ENCODE measurements at regions not wholly inside any gene's neighbourhood (a gene's known extent, or its start where the extent isn't known, plus 50 kb on each side); places are given as distances from the start of the nearest gene placed in this dataset.

DNA sequence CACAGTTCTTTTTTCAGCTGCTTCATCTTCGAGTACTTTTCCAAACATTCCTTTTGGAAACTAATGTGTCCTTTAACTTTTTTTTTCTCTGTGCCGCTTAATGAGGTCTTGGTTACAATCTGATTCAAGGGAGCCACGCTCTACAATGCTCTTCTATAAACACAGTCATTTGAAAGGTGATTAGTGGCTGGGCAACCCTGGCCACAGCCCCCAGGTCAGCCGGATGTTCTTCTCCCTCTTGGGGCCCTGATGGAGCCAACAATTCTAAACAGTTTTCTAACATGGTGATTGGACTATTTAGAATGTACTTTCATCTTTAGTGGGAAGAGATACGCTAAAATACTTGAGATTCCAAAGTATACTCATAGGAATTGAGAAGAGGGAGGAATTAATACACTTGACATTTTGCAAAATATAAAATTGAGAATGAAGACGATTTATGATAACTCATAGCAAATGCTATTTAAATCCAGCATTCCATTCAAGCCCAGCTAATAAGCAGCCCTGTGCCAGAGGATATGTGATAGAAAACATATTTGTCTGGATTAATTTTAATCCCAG lies 83.7 kb upstream of the MBOAT2 start:
- peaks cover under 1 to 3% (median 3%) of the 10 kb centered on the region in 3 donors for H3K4me1 Mint-ChIP-seq
- no peaks in the 10 kb centered on the region for H3K27me3 Mint-ChIP-seq
- no peak overlapping the region for H3K4me3 Mint-ChIP-seq
- no peaks in the 10 kb centered on the region for H3K36me3 Mint-ChIP-seq
- H3K9me3 Mint-ChIP-seq, result peaks cover 4 to 6% (median 5%) of the 10 kb centered on the region in 3 donors
- H3K27ac Mint-ChIP-seq, result no peak overlapping the region

GRCh38 chr2:9086465-9086864 lies 83.0 kb upstream of the MBOAT2 start:
- Mint-ChIP-seq H3K27me3 (no peaks in the 10 kb centered on the region), H3K4me3 (no peak overlapping the region), H3K4me1 (no peaks in the 10 kb centered on the region), H3K9me3 (peaks cover 4 to 12% (median 8%) of the 10 kb centered on the region in 3 donors), H3K36me3 (no peaks in the 10 kb centered on the region), H3K27ac (no peak overlapping the region)

GRCh38 chr2:9085353-9085752 lies 81.9 kb upstream of the MBOAT2 start:
- H3K4me3 Mint-ChIP-seq, result no peak overlapping the region
- H3K4me1 Mint-ChIP-seq, result no peaks in the 10 kb centered on the region
- H3K27ac Mint-ChIP-seq, result no peak overlapping the region
- H3K27me3 Mint-ChIP-seq, result no peaks in the 10 kb centered on the region
- H3K36me3 Mint-ChIP-seq, result no peaks in the 10 kb centered on the region
- H3K9me3 Mint-ChIP-seq, result peaks cover 4 to 15% (median 11%) of the 10 kb centered on the region in 3 donors

GRCh38 chr2:9083287-9083686 lies 79.8 kb upstream of the MBOAT2 start:
- Mint-ChIP-seq H3K4me3 (no peak overlapping the region), H3K27me3 (no peaks in the 10 kb centered on the region), H3K36me3 (no peaks in the 10 kb centered on the region), H3K27ac (no peak overlapping the region), H3K4me1 (no peaks in the 10 kb centered on the region), H3K9me3 (peaks cover 7 to 15% (median 11%) of the 10 kb centered on the region in 3 donors)

DNA sequence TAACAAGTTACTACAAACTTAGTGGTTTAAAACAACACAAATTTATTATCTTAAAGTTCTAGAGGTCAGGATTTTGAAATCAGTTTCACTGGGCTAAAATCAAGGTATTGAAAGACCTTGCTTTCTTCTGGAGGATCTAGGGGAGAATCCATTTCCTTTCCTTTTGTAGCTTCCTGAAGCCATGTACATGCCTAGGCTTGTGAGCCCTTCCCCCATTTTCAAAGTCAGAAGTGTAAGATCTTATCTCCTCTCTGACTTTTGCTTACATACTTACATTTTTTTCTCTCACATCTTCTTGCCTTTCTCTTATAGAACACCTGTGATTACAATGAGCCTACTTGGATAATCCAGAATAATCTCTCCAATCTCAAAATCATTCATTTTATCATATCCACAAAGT lies 78.7 kb upstream of the MBOAT2 start:
- Mint-ChIP-seq H3K27ac (no peak overlapping the region), H3K27me3 (no peaks in the 10 kb centered on the region), H3K36me3 (no peaks in the 10 kb centered on the region), H3K9me3 (peaks cover 7 to 15% (median 11%) of the 10 kb centered on the region in 3 donors), H3K4me1 (no peaks in the 10 kb centered on the region), H3K4me3 (no peak overlapping the region)

DNA sequence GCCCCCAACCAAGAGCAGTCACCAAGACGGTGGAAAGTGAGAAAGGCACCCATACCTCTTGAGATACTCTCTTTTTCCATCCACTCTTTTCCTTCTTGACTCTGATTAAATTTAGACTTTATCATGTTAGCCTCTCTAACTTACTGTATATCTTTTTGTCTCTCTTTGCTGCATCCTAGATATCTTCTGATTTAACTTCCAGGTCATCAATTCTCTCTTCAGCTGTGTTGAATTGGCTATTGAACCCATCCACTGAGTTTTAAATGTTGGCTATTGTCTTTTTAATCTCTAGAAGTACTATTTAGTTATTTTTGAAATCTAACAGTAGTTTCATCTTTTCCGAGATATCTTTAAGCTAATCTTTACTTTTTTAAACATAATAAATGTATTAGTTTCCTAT lies 78.3 kb upstream of the MBOAT2 start:
- Mint-ChIP-seq H3K4me1 (no peaks in the 10 kb centered on the region), H3K4me3 (no peak overlapping the region), H3K36me3 (no peaks in the 10 kb centered on the region), H3K27me3 (no peaks in the 10 kb centered on the region), H3K9me3 (peaks cover 7 to 15% (median 11%) of the 10 kb centered on the region in 3 donors), H3K27ac (no peak overlapping the region)

DNA sequence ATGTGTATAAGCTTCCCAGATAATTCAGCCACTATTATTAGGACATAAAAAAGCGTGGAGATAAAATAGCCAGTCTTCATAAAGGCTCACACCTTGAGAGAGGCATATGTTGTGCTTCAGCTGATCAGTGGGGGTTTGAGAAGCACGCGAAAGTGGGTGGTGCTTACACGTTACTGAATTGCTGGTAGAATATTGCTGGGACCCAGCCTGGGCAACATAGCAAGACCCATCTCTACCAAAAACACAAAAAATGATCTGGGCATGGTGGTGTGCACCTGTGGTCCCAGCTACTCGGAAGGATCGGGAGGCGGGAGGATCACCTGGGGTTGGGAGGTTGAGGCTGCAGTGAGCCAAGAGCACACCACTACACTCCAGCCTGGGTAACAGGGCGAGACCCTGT lies 74.9 kb upstream of the MBOAT2 start:
- Mint-ChIP-seq H3K9me3 (peaks cover 7 to 15% (median 11%) of the 10 kb centered on the region in 3 donors), H3K36me3 (no peaks in the 10 kb centered on the region), H3K27ac (no peak overlapping the region), H3K4me3 (no peak overlapping the region), H3K4me1 (no peaks in the 10 kb centered on the region), H3K27me3 (no peaks in the 10 kb centered on the region)

GRCh38 chr2:9077691-9078090 lies 74.2 kb upstream of the MBOAT2 start:
- Mint-ChIP-seq H3K4me3 (no peak overlapping the region), H3K4me1 (no peaks in the 10 kb centered on the region), H3K27ac (no peak overlapping the region), H3K36me3 (no peaks in the 10 kb centered on the region), H3K27me3 (no peaks in the 10 kb centered on the region), H3K9me3 (peaks cover 7 to 12% (median 9%) of the 10 kb centered on the region in 3 donors)

DNA sequence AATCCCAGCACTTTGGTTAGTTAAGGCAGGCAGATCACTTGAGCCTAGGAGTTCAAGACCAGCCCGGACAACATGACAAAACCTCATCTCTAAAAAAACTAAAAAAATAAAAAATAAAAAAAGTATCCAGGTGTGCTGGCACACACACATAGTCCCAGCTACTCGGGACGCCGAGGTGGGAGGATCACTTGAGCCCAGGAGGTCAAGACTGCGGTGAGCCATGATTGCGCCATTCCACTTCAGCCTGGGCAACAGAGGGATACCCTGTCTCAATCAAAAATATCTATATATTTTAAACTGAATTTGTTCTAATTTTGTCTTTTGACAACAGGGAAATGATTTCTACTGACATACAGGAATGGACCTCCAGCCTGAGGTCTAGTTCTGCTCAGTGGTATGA lies 73.3 kb upstream of the MBOAT2 start:
- Mint-ChIP-seq H3K36me3 (no peaks in the 10 kb centered on the region), H3K4me1 (no peaks in the 10 kb centered on the region), H3K9me3 (peaks cover 4 to 6% (median 5%) of the 10 kb centered on the region in 3 donors)

GRCh38 chr2:9076210-9076609 lies 72.7 kb upstream of the MBOAT2 start:
- H3K27me3 Mint-ChIP-seq, result peaks cover 6% of the 10 kb centered on the region
- no peak overlapping the region for H3K27ac Mint-ChIP-seq
- peaks cover 0 to 4% (median under 1%) of the 10 kb centered on the region in 3 donors for H3K9me3 Mint-ChIP-seq
- no peaks in the 10 kb centered on the region for H3K36me3 Mint-ChIP-seq
- no peak overlapping the region for H3K4me3 Mint-ChIP-seq
- no peaks in the 10 kb centered on the region for H3K4me1 Mint-ChIP-seq

More for the DNA sequence above, 73.3 kb upstream of the MBOAT2 start:
- no peak overlapping the region for H3K4me3 Mint-ChIP-seq
- peaks cover 4% of the 10 kb centered on the region for H3K27me3 Mint-ChIP-seq
- H3K27ac Mint-ChIP-seq, result no peak overlapping the region

- peaks cover 6% of the 10 kb centered on the region for H3K27me3 Mint-ChIP-seq
- no peaks in the 10 kb centered on the region for H3K4me1 Mint-ChIP-seq
- H3K27ac Mint-ChIP-seq, result no peak overlapping the region
- H3K4me3 Mint-ChIP-seq, result no peak overlapping the region
- no peaks in the 10 kb centered on the region for H3K9me3 Mint-ChIP-seq
- no peaks in the 10 kb centered on the region for H3K36me3 Mint-ChIP-seq
Measured at GRCh38 chr2:9074930-9075329, 71.4 kb upstream of the MBOAT2 start.

DNA sequence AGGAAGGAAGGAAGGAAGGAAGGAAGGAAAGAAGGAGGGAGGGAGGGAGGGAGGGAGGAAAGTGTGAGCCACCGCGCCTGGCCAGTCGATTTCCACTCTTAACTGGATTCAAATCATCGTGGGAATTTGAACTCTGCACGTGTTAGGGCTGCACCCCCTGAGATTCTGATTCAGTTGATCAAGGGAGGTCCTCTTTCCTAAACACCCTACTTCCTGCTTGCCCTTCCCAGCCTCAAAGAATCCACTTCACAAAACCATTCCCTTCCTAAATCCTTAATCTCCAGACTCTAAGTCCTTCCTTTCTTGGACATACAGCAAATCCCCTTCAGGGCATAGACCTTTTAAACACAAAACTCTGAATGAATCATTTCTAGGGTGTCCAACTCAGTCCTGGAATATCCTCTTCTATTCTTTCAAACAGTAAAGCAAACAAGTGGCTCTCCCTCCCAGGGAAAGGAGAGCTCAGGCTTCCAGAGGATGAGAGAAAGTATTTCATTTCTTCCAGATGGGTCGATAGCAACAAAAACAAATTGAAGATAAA lies 68.2 kb upstream of the MBOAT2 start:
- Mint-ChIP-seq H3K4me1 (no peaks in the 10 kb centered on the region), H3K27me3 (peaks cover 9% of the 10 kb centered on the region), H3K36me3 (no peaks in the 10 kb centered on the region), H3K9me3 (peaks cover 2 to 15% (median 14%) of the 10 kb centered on the region in 3 donors), H3K4me3 (no peak overlapping the region), H3K27ac (no peak overlapping the region)

DNA sequence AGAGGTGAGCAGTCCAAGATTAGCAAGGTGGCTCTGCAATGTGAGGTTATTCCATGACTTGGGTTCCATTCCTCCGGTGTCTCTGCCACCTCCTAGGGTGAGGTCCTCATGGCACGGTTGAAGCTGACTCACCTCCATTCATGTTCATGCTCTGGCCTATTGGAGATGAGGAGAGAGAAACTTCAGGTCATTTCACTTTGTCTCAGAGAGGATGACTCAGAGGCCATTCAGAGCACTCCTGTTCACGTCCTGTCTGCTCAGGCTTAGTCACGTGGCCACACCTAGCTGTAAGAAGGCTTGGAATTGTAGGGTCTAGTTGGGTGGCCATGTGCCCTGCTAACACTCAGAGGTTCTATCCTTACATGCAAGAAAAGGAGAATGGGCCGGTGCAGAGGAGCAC lies 67.5 kb upstream of the MBOAT2 start:
- H3K27me3 Mint-ChIP-seq, result peaks cover 9% of the 10 kb centered on the region
- H3K36me3 Mint-ChIP-seq, result no peaks in the 10 kb centered on the region
- H3K9me3 Mint-ChIP-seq, result peaks cover 5 to 20% (median 20%) of the 10 kb centered on the region in 3 donors
- H3K27ac Mint-ChIP-seq, result no peak overlapping the region
- no peaks in the 10 kb centered on the region for H3K4me1 Mint-ChIP-seq
- H3K4me3 Mint-ChIP-seq, result no peak overlapping the region

- Mint-ChIP-seq H3K4me3 (no peak overlapping the region), H3K4me1 (no peaks in the 10 kb centered on the region), H3K27me3 (peaks cover 12% of the 10 kb centered on the region), H3K27ac (no peak overlapping the region), H3K9me3 (peaks cover 6 to 28% (median 28%) of the 10 kb centered on the region in 3 donors), H3K36me3 (no peaks in the 10 kb centered on the region)
Measured at GRCh38 chr2:9069543-9069942, 66.1 kb upstream of the MBOAT2 start.

DNA sequence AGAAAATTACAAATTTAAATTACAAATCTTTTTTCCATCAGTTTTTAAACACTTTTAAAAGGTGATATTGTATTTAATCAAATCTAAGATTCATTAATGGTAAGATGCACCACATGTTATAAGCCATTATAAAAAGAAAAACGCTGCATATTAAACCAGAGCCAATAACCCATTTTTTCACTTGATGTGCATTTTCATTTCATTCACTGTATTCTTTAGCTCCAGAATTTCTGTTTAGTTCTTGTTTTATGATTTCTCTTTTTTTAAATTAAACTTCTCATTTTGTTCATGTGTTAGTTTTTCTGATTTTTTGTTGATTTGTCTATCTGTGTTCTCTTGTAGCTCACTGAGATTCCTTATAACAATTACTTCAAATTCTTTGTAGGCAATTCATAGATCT lies 62.4 kb upstream of the MBOAT2 start:
- Mint-ChIP-seq H3K9me3 (peaks cover 6 to 33% (median 32%) of the 10 kb centered on the region in 3 donors), H3K27ac (no peak overlapping the region), H3K4me1 (no peaks in the 10 kb centered on the region), H3K4me3 (no peak overlapping the region), H3K27me3 (peaks cover 8% of the 10 kb centered on the region), H3K36me3 (peaks cover 3% of the 10 kb centered on the region)

- Mint-ChIP-seq H3K9me3 (peaks cover 5 to 27% (median 25%) of the 10 kb centered on the region in 3 donors), H3K4me1 (no peaks in the 10 kb centered on the region), H3K4me3 (no peak overlapping the region), H3K27ac (no peak overlapping the region), H3K36me3 (peaks cover 3% of the 10 kb centered on the region), H3K27me3 (peaks cover 6% of the 10 kb centered on the region)
Measured at GRCh38 chr2:9063023-9063606, 59.6 kb upstream of the MBOAT2 start.
